Tibial nerve (tissue), 4 donors: ENCODE measurements at regions not wholly inside any gene's neighbourhood (a gene's known extent, or its start where the extent isn't known, plus 50 kb on each side); places are given as distances from the start of the nearest gene placed in this dataset.

Source experiments
- DNase-seq, 2 donors: peaks; one replicate each; pipeline ENCODE4 v3.0.0-alpha.2; 2019; ENCODE audit warnings: low spot score in 2 of 2
- H3K27ac ChIP-seq, 4 donors: fragments of 200-600 bp; sonication (generic) in 3 of 4; one replicate each; pipeline ENCODE4 v1.5.1; 2017 to 2019; ENCODE audit warnings: mild to moderate bottlenecking in 1 of 4
- H3K27me3 ChIP-seq, 2 donors: fragments of 200-600 bp; sonication (generic) in 1 of 2; one replicate each; pipeline versions ENCODE4 v1.5.1 to v1.6.0; 2017 to 2019
- H3K36me3 ChIP-seq, 3 donors: fragments of 200-600 bp; sonication (generic); one replicate each; pipeline ENCODE4 v1.5.1; 2018 to 2019
- H3K4me1 ChIP-seq, 4 donors: fragments of 200-600 bp; sonication (generic) in 3 of 4; one replicate each; pipeline ENCODE4 v1.5.1; 2017 to 2019
- H3K4me3 ChIP-seq, 4 donors: fragments of 200-600 bp; sonication (generic) in 3 of 4; one replicate each; pipeline ENCODE4 v1.5.1; 2017 to 2019; ENCODE audit warnings: mild to moderate bottlenecking in 1 of 4, moderate library complexity in 1 of 4
- H3K9me3 ChIP-seq, 4 donors: fragments of 200-600 bp; sonication (generic) in 3 of 4; one replicate each; pipeline ENCODE4 v1.5.1; 2017 to 2019
- CTCF ChIP-seq, 5 experiments: fragments of 200-600 bp in 3 of 5; fragments of 450-650 bp in 2 of 5; sonication (generic) in 3 of 5; IDR thresholded peaks; one replicate each; pipeline ENCODE4 v1.5.1; 2016 to 2019; ENCODE audit warnings: antibody characterized with exemption in 5 of 5, mild to moderate bottlenecking in 3 of 5, moderate library complexity in 2 of 5
- EP300 ChIP-seq, 2 donors: sonication (generic); formaldehyde crosslinking; IDR thresholded peaks; one replicate each; pipeline ENCODE4 v1.6.1; 2017; ENCODE audit warnings: antibody characterized with exemption in 2 of 2, mild to moderate bottlenecking in 1 of 2
- POLR2A ChIP-seq, 2 donors: fragments of 450-650 bp; IDR thresholded peaks; one replicate each; pipeline ENCODE4 v1.6.1; 2017; ENCODE audit warnings: antibody characterized with exemption in 2 of 2, mild to moderate bottlenecking in 2 of 2, moderate library complexity in 2 of 2
- WGBS, 2 donors: methylation state at CpG; one replicate each; pipeline ENCODE4 v1.1.5; 2018; 5-methylcytosine and 5-hydroxymethylcytosine counted together

- peaks cover 0 to 3% (median 0%) of the 10 kb centered on the region in 4 donors for H3K4me1 ChIP-seq
- no peaks in the 10 kb centered on the region for H3K9me3 ChIP-seq
- H3K4me3 ChIP-seq: no peak overlapping the region
- DNase-seq: no peak
- no peak for TF ChIP-seq CTCF (IDR thresholded peaks at IDR 0.05)
- TF ChIP-seq EP300 (IDR thresholded peaks at IDR 0.05): no peak
- no peak for TF ChIP-seq POLR2A (IDR thresholded peaks at IDR 0.05)
- no peaks in the 10 kb centered on the region for H3K27me3 ChIP-seq
- no peak overlapping the region for H3K27ac ChIP-seq
- H3K36me3 ChIP-seq: no peaks in the 10 kb centered on the region
These were observed 163.0 kb upstream of the PUM3 start for GRCh38 chr9:3006851-3007250.

GRCh38 chr9:3004572-3004971 is 160.7 kb upstream of the PUM3 start:
- Histone ChIP-seq H3K27ac (no peak overlapping the region), H3K27me3 (no peaks in the 10 kb centered on the region), H3K36me3 (no peaks in the 10 kb centered on the region), H3K4me3 (no peak overlapping the region), H3K9me3 (no peaks in the 10 kb centered on the region), H3K4me1 (no peaks in the 10 kb centered on the region)
- TF ChIP-seq CTCF (IDR thresholded peaks at IDR 0.05) (no peak), EP300 (IDR thresholded peaks at IDR 0.05) (no peak), POLR2A (IDR thresholded peaks at IDR 0.05) (no peak)
- DNase-seq: no peak
- WGBS, 2 donors: 68 to 71% methylated on average over 1 of the region's 1 CpG

GRCh38 chr9:3001311-3001710 is 157.4 kb upstream of the PUM3 start:
- H3K27me3 ChIP-seq: no peaks in the 10 kb centered on the region
- H3K4me3 ChIP-seq: no peak overlapping the region
- no peak for DNase-seq
- no peaks in the 10 kb centered on the region for H3K36me3 ChIP-seq
- no peak overlapping the region for H3K27ac ChIP-seq
- H3K9me3 ChIP-seq: no peaks in the 10 kb centered on the region
- no peak for TF ChIP-seq POLR2A (IDR thresholded peaks at IDR 0.05)
- H3K4me1 ChIP-seq: no peaks in the 10 kb centered on the region

- no peak for TF ChIP-seq EP300 (IDR thresholded peaks at IDR 0.05)
- TF ChIP-seq CTCF (IDR thresholded peaks at IDR 0.05): no peak
- TF ChIP-seq POLR2A (IDR thresholded peaks at IDR 0.05): no peak
- H3K4me1 ChIP-seq: no peaks in the 10 kb centered on the region
- DNase-seq: no peak
- no peaks in the 10 kb centered on the region for H3K9me3 ChIP-seq
- H3K36me3 ChIP-seq: no peaks in the 10 kb centered on the region
- no peak overlapping the region for H3K4me3 ChIP-seq
- H3K27ac ChIP-seq: no peak overlapping the region
- 61 to 80% methylated on average over 1 of the region's 1 CpG for WGBS, 2 donors
- H3K27me3 ChIP-seq: no peaks in the 10 kb centered on the region
These were observed 148.5 kb upstream of the PUM3 start for GRCh38 chr9:2992427-2992826.

GRCh38 chr9:2991292-2991691 is 147.4 kb upstream of the PUM3 start:
- DNase-seq: no peak

More at GRCh38 chr9:2991292-2991691, 147.4 kb upstream of the PUM3 start:
- TF ChIP-seq EP300 (IDR thresholded peaks at IDR 0.05) (no peak), POLR2A (IDR thresholded peaks at IDR 0.05) (no peak), CTCF (IDR thresholded peaks at IDR 0.05) (no peak)
- H3K9me3 ChIP-seq: no peaks in the 10 kb centered on the region
- H3K36me3 ChIP-seq: no peaks in the 10 kb centered on the region
- no peaks in the 10 kb centered on the region for H3K4me1 ChIP-seq
- no peak overlapping the region for H3K27ac ChIP-seq
- H3K4me3 ChIP-seq: no peak overlapping the region
- no peaks in the 10 kb centered on the region for H3K27me3 ChIP-seq
